Fibroblast of peridontal ligament (primary cell): ENCODE measurements at regions not wholly inside any gene's neighbourhood (a gene's known extent, or its start where the extent isn't known, plus 50 kb on each side); places are given as distances from the start of the nearest gene placed in this dataset.
"Not testable (repeated sequence)": the region's sequence is repeated elsewhere in the genome, so short reads cannot be mapped to it uniquely, and the experiment has no call there.

Experiments used
- DNase-seq: peaks from one replicate; pipeline ENCODE4 v3.0.0-alpha.2; 2010; ENCODE audit errors: extremely low read depth

DNA sequence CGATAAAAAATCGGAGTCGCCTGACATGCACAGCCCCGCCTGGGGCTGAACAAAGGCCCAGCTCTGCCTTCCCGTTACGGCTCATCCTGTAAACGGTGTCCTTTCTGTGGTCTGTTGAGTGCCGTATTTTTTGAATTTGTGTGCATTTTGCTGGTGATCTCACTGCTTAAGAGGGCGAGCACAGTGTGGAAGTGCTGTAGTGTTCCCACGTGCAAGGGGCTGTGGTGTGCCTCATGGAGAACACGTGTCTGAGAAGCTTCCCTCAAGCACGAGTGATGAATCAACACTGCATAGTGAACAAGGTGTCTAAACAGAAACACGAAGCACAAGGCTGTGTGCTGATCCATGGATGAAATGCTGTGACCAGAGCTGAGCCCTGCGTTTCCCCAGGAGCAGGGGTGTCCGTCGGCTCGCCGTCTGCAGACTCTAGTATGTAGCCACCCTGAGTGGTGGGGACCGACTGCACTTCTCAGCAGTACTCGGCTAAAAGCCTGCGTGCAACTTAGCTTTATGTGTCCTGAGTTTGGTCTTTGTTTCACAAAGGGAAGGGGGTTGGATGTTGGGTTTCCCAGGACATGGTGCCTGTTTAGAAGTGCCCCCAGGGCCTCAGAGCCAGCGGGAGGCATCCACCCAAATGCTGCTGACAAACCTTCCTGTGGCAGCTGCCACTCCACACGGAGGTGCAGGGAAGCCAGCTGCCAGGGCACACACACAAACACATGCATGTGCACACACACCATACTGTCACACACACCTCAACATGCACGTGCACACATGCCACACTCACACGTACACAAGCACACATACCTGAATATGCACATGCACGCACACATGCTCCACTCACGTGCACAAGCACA, 77.2 kb upstream of the IRX4 start:
- DNase-seq, result no peak

- DNase-seq, result no peak
These were observed 76.5 kb upstream of the IRX4 start for GRCh38 chr5:1959231-1959630.

DNA sequence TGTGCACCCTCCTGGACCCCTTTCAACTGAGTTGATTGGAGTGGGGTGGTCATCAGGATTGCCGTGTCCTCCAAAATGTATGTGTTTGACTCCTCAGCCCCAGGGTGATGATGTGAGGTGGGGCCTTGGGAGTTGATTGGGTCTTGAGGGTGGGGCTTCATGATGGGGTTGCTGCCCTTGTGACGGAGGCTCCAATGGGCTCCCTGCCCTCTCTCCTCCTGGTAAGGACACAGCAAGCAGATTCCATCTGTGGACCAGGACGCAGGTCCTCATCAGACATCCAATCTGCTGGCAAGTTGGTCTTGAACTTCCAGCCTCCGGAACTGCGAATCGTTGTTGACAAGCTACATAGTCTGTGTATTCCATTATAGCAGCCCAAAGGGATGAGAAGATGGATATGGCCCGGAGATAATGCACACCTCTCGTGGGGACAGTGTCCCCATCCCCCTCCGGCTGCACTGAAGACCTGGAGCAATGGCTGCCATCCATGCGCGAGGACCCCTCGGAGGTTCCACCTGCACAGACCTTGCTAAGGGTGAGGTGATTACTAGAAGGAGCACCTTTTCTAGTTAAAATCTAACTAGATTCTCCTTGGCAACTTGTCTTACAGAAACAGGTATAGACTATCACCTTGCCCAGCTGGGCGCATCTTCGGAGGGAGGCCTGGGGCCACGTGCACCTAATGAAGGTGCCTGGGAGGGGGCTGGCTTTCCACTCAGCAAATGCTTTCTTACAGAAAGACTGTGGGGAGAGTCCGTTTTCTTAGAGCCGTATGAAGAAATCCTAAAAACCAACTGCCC, 75.7 kb upstream of the IRX4 start:
- DNase-seq, result no peak

DNA sequence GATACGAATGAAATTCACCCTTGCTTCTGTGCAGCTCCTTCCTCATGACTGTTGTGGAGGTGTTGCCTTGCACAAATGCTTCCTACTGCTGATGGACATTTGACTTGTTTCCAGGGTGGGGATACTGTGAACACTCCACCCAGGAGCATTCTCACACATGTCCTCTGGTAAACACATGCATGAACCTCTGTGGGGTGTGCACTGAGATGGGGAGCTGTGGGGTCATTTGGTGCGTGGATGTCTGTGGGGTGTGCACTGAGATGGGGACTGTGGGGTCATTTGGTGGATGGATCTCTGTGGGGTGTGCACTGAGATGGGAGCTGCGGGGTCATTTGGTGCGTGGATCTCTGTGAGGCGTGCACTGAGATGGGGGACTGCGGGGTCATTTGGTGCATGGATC, 72.9 kb upstream of the IRX4 start:
- DNase-seq, result no peak

DNA sequence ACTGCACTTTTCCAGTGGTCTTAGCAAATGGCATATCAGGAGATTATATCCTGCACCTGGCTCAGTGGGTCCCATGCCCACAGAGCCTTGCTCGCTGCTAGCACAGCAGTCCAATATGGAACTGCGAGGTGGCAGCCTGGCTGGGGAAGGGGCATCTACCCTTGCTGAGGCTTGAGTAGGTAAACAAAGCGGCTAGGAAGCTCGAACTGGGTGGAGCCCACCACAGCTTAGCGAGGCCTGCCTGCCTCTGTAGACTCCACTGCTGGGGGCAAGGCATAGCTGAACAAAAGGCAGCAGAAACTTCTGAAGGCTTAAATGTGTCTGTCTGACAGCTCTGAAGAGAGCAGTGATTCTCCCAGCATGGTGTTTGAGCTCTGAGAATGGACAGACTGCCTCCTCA, 71.0 kb upstream of the IRX4 start:
- not testable (repeated sequence) for DNase-seq

DNA sequence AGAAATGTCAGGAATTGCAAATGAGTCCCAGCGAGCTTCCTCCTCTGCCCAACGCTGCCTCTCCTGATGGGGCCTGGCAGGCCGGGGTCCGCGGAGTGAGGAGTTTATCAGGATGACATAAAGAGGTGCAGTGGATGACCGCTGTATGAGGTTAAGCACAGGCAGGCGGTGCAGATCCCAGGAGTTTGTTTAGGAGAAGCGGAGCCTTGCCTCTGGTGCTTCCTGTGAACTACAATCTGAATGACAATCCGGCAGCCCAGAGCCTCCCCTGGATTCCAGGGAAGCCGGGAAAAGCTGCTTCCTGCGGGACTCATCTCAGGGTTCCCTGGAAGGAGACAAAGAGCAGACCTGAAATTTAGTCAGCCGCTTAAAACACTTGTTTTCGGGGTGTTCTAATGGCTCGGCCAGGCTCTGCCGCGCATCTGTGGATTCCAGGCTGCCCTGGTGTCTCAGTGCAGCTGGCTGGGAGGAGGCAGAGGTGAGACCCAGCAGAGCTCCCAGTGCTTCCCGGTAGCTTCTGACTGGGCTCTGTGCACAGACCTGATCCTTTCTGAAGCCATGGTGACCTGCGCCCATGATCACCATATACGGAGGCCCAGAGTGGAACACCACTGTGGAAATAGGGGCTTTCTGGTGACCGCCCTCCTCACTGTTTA, 69.8 kb upstream of the IRX4 start:
- no peak for DNase-seq

DNA sequence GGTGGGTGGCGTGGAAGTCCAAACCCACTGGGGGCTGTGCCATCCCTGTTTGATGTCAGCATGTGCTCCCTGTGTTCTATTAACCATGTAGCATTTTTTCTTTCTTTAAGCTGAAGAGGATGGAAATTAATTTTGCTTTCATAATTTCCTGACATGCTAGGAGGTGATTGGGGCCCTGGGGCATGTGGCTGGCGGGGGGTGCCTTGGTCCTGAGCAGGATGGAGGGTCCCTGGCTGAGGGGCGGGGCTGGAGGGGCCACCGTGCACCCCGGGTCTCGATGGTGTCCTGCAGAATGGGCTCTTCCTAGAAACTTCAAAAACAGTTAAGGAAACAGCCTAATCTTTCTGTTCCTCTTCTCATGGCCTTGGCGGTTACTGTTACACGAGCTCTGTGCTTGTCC, 69.3 kb upstream of the IRX4 start:
- no peak for DNase-seq

DNA sequence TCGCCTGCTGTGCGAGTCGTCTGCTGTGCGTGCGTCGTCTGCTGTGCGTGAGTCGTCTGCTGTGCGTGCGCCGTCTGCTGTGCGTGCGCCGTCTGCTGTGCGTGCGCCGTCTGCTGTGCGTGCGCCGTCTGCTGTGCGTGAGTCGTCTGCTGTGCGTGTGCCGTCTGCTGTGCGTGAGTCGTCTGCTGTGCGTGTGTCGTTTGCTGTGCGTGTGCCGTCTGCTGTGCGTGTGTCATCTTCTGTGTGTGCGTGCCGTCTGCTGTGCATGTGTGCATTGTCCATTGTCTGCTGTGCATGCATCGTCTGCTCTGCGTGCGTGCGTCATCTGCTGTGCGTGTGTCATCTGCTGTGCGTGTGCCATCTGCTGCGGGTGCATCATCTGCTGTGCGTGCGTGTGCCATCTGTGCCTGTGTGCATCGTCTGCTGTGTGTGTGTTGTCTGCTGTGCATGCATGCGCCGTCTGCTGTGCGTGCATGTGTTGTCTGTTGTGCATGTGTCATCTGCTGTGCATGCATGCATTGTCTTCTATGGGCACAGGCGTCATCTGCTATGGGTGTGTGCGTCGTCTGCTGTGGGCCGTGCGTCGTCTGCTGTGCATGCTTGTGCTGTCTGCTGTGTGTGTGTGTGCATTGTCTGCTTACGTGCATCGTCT, 68.6 kb upstream of the IRX4 start:
- no peak for DNase-seq

GRCh38 chr5:1950708-1951103, 68.0 kb upstream of the IRX4 start:
- no peak for DNase-seq

- DNase-seq, result no peak
These were observed 67.5 kb upstream of the IRX4 start for GRCh38 chr5:1950096-1950707.

DNA sequence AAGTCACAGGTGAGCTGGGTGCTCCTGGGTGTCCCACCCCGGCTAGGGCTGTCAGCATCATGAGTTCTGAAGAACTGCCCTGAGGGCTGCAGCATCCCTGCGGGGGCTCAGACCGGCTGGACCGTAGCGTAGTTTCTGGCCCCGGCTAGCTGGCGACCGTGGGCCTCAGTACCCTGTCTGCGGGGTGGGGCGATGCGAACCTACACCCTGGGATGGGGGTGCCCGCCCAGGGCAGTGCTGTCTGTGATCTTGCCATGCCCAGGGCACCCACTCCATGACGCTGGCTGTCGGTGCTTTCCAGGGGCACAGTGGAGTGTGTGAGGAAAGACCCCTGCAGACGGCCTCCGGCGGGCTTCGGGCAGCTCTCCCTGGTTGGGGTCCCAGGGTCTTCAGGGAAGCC, 66.5 kb upstream of the IRX4 start:
- no peak for DNase-seq

DNA sequence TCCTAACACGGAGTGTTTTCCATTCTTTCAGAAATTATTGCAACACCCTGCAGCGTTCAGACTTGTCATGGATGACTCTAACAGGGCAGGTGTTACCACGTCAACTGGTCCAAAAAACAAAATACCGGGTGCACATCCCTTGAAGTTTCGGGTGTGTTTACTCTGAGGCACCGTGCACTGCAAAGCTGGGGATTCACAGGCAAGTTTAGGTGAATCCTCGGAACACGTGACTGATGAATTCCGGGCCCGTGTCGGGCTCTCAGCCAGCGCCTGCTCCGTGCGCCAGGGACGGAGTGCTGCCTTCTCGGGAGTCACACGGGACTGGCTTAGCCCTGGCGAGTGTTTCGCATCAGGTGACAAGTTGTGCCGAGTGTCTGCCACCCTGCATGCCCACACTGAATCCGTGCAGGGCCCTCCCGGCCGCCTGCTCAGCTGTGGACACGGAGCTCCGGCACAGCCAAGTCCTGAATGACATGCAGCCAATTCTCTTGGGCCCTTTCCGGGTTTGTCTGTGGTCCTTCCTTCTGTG, 66.0 kb upstream of the IRX4 start:
- DNase-seq, result no peak

DNA sequence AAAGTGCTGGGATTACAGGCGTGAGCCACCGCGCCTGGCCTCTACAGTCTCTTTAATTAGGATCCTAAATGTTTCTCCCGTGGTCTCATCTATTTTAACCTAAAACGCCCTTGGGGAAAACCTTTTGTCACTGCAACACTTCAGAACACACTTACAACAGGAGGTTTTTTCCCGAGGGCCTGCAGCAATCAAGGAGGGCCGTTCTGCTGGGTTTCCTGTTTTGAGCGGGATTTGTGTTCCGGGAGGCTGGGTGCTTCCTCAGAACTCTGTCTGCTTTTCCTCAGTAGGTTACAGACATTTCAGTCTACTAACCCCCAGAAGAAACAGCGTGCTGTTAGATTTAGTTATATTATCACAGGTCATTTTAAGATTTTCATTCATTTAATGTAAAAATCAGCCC, 65.4 kb upstream of the IRX4 start:
- no peak for DNase-seq

DNA sequence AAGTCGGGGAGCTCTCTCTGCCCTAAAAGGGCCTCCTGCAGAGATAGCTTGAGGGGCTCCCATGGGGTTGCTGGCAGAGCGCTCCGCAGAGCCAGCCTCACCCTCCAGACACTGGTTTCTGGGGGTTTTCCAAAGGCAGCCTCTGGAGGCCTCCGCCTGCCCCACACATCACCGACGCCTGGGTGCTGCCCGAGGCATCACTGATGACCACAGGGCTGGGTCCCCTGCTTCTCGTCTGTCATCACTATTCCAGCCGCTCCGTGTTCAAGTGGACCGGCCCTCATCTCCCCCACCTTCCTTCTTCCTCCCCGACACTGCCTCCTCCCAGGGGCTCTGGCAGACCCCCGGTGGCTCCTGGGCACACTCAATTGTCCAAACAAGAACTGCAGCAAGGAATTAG, 64.1 kb upstream of the IRX4 start:
- no peak for DNase-seq

DNA sequence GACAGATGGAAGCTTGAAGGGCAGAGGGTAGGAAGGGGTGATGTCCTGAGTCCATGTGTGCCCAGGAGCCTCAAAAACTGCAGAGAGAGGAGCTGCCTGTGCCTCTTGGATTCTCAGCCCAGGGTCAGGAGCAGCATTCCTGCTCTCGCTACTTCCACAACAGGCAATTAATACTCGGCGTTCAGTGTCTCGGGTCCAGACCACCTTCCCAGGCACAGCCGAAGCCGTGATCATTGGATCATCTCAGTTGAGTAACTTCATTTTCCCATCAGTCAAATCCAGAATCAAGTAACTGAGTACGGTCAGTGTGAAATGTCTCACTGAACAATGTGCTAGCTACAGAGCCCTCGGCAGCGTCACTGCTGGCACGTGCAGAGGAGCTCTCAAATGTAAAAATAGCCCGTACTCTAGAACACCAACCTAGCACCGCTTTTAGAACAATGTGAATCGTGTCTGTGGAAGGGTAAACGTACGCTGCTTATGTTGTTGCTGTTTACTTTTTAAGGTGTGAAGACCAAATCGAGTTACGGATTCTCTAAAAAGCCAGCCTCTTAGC, 63.5 kb upstream of the IRX4 start:
- DNase-seq, result no peak

DNA sequence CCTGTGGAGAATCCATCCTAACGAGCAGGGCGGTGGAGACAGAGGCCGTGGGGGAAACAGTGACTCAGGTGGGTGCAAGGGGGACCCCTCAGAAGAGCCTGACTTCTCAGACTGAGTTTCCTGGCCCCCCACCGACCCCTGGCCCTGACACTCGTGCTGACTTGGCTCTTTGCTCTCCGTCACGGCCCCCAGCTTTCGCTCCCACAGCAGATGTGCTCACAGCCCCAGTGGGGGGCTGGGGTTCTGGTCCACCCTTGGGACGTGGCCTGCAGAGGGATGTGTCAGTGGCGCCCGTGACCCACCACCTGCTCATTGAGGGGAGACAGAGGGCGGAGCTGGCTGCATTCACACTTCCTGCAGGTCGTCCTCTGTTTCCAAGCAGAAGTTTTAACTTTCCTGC, 62.9 kb upstream of the IRX4 start:
- DNase-seq, result no peak

- DNase-seq, result no peak
These were observed 61.7 kb upstream of the IRX4 start for GRCh38 chr5:1944408-1944807.

DNA sequence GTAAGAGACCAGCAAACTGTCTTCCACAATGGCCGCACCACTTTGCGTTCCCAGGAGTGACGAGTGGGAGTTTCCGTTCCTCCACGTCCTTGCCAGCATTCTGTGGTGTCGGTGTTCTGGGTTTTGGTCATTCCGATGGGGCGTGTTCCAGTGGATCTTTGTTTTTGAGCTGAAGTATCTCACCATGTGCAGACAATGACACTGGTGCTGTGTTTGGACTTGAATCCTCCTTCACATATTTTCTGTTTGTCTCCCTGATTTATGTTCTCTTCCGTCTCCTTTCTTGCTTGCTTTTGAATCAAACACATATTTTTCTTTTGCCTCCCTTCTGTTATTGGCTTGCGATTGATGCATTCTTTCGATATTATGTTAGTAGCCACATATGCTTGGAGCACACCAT, 60.8 kb upstream of the IRX4 start:
- no peak for DNase-seq

- no peak for DNase-seq
These were observed 59.9 kb upstream of the IRX4 start for GRCh38 chr5:1942630-1943029.

GRCh38 chr5:1942158-1942557, 59.4 kb upstream of the IRX4 start:
- DNase-seq, result no peak

- no peak for DNase-seq
These were observed 56.5 kb upstream of the IRX4 start for GRCh38 chr5:1939256-1939655.
